ENCODE measurements at regions not wholly inside any gene's neighbourhood (a gene's known extent, or its start where the extent isn't known, plus 50 kb on each side); places are given as distances from the start of the nearest gene placed in this dataset.

DNA sequence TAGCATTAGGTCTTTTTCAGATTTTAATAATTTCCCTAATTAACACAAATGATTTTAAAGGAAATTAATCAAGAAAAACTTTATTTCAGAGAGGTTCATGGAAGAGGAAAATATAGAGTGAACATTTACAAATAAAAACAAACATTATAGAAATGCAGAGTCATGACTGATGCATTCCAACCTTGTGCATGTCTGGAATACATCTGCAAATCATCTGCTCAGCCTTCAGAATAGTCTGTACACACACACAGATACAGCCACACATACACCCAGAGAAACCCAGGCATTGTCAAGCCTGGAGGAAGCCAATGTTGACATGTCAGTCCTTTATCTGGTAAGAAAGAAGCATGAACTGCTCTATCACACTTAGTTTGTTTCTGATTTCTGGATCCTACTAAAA, 61.3 kb upstream of the NFKB1 start:
- TF ChIP-seq, protein P1, sequence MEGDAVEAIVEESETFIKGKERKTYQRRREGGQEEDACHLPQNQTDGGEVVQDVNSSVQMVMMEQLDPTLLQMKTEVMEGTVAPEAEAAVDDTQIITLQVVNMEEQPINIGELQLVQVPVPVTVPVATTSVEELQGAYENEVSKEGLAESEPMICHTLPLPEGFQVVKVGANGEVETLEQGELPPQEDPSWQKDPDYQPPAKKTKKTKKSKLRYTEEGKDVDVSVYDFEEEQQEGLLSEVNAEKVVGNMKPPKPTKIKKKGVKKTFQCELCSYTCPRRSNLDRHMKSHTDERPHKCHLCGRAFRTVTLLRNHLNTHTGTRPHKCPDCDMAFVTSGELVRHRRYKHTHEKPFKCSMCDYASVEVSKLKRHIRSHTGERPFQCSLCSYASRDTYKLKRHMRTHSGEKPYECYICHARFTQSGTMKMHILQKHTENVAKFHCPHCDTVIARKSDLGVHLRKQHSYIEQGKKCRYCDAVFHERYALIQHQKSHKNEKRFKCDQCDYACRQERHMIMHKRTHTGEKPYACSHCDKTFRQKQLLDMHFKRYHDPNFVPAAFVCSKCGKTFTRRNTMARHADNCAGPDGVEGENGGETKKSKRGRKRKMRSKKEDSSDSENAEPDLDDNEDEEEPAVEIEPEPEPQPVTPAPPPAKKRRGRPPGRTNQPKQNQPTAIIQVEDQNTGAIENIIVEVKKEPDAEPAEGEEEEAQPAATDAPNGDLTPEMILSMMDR (IDR thresholded peaks at IDR 0.05), result no peak
- TF ChIP-seq POLR2A (IDR thresholded peaks at IDR 0.05; ENCODE audit: low read length) (no peak), PHF8 (IDR thresholded peaks at IDR 0.05; ENCODE audit: borderline replicate concordance, low read depth) (no peak)
